NK-92 (cell line): ENCODE measurements at regions not wholly inside any gene's neighbourhood (a gene's known extent, or its start where the extent isn't known, plus 50 kb on each side); places are given as distances from the start of the nearest gene placed in this dataset.

Experiments used
- DNase-seq: peaks from one replicate; lab custom pipeline; 2025; ENCODE audit not compliant: unreplicated experiment; lab: John Stamatoyannopoulos, UW

- no peak for DNase-seq
Observed at GRCh38 chr4:152099555-152099954, 338.7 kb upstream of the GATB start.

DNA sequence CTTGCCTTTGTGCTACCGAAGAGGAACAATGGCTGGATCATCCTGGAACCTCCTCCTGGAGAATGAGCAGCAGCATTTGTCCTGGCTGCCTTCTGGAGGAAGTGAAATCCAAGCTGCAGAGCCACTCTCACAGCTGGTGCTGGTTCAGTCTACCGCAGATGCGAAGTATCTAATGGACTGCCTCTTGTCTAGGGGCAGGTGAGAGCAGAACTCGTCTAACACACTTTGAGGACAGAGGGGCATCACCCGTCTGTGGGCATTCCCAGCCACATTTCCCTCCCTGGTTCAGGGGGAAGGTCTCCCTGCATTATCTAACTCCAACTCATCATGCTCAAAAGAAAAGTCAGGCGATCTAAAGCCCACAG lies 338.2 kb upstream of the GATB start:
- DNase-seq, result no peak

DNA sequence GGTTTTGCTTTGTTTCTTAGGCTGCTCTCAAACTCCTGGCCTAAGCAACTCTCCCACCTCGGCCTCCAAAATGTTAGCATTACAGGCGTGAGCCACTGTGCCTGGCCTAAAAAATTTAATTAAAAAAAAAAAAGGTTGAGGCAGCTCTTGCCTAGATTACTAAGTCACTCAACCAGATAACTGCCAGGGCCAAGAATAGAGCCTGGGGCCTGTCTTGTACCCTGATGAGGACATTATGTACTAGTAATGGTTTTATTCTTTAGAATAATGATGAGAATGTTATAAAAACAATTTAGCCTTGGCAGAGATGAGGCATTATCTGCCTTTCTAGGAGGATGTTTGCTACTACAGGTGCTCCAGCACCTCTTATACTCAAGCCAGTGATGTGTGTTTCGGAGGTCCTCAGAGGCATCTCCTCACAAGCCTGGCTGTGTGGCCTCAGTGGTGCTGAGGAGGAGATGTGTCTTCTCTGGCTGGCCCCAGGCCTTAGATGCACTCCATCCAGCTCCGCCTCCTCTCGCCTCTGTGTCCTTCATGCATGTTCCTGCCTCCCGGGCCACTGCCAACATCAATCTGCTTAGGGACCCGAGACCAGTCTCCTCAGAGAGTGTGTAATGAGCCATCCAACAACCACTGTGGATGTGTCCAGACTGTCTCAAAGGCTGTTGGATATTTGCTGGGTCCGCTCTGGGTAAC lies 337.7 kb upstream of the GATB start:
- DNase-seq, result no peak

- DNase-seq, result no peak
Observed at GRCh38 chr4:152097371-152097770, 336.6 kb upstream of the GATB start.

GRCh38 chr4:152095701-152096070 lies 334.9 kb upstream of the GATB start:
- DNase-seq, result no peak

- no peak for DNase-seq
Observed at GRCh38 chr4:152094970-152095700, 334.3 kb upstream of the GATB start.

DNA sequence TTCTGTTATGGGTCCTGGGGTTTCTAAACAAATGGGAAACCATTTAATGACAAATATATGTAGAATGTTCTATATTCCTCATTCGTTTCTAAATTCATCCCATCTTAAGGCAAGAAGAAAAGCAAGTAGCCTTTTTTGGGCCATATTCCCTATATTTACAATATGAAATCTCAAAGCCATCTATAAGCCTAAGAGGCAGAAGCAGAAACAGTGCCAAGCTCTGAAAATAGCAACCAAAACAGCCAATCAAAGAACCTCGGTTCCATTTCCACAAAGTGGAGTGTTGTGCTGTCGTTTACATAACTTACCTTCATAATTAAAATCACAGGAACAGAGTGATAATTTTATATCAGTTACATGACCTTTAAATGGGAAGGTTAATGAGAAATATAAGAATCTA lies 330.6 kb upstream of the GATB start:
- no peak for DNase-seq

- DNase-seq, result no peak
Observed at GRCh38 chr4:152090543-152090942, 329.7 kb upstream of the GATB start.

GRCh38 chr4:152089584-152089983 lies 328.8 kb upstream of the GATB start:
- DNase-seq, result no peak

- DNase-seq, result no peak
Observed at GRCh38 chr4:152087335-152087734, 326.5 kb upstream of the GATB start.

- DNase-seq, result no peak
Observed at GRCh38 chr4:152085657-152086056, 324.9 kb upstream of the GATB start.

DNA sequence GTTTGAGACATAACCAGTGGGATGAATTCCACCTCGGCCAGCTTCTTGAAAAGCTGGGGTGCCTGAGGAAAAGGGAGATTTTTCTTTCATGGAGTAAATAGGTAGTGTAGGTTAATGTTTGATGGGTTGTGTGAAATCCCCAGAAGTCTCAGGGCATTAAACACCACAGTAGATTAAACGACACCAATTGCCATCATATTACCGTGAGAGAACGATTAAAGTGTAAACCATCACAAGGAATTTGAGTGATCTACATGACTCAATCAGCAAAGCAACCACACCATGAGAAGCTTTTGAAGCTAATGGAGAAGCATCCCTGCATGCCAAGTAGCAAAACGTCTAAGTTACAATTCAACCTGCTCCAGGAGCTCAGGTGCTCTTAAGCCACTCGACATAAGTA lies 322.5 kb upstream of the GATB start:
- DNase-seq, result no peak

GRCh38 chr4:152081024-152081423 lies 320.2 kb upstream of the GATB start:
- DNase-seq, result no peak

DNA sequence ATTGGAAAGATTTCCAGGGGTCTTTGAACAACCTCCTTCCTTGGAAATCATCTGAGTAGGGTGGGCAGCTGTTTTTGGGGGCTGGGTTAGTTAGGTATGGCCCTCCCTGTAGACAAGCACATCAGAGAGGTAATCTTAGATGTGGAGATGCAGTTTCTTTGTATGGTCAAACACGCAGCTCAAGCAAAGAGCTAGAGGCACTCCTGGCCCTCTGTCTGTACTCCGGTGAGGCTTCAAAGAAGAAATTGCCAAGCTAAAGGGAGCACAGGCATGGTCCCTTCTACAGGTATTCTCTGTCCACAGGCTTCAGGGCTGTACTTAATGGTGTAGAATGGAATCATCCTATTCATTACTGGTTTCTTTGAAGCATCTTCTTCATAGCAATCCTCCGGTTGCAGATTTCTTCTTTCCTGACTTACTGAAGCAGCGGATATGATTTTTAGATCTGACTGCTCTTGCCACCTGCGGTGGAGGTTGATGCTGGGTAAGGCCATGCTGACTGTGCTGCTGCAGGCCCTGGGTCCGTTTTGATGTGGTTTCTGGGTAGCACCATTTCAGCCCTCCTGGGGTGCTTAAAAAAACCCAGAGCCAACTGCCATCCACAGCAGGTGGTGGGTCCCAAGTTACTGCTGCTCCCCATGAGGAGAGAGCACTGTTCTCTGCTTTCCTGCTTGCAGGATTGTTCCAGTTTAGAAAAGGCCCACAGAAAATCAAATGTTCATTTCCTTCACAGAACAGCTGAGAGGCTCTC lies 318.9 kb upstream of the GATB start:
- no peak for DNase-seq

- DNase-seq, result no peak
Observed at GRCh38 chr4:152079079-152079478, 318.3 kb upstream of the GATB start.

DNA sequence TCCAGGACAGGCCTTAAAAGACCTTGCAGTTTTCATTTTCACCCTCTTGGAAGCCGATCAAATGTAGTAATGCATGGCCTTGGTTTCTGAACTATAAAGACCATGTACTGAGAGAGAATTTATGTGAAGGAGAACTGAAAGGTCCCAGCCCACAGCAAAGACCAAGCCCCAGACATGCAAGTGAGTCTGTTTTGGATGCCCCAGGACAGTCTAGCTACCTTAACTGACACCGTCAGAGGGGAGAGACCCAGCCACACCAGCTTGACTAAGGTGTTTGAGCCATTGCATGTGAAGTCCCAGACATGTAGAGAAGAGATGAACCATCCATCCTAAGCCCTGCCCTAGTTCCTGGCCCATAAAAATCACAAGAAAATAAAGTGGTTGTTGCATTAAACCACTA lies 316.8 kb upstream of the GATB start:
- no peak for DNase-seq

GRCh38 chr4:152075253-152075928 lies 314.6 kb upstream of the GATB start:
- no peak for DNase-seq

- no peak for DNase-seq
Observed at GRCh38 chr4:152074573-152074972, 313.8 kb upstream of the GATB start.

DNA sequence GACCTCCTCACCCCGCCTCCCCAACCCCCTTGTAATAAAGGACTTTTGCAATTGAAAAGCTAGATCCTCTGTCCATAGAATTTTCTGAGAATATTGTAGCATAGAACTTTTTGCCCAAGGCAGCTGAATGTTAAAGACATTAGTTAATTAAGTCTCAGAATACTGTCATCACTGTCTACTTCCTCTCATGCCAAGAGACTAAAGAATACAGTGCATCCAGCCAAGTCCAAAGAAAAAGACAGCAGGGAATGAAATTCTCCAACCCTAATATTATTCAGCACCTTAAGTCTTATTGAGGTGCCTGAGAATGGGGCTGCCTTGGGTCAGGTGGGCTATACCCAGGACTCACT lies 313.3 kb upstream of the GATB start:
- no peak for DNase-seq

GRCh38 chr4:152073351-152074087 lies 312.7 kb upstream of the GATB start:
- no peak for DNase-seq

- DNase-seq, result no peak
Observed at GRCh38 chr4:152072906-152073305, 312.1 kb upstream of the GATB start.
